Breast epithelium (tissue), 4 donors: ENCODE measurements at regions not wholly inside any gene's neighbourhood (a gene's known extent, or its start where the extent isn't known, plus 50 kb on each side); places are given as distances from the start of the nearest gene placed in this dataset.

Experiments used
- DNase-seq, 2 donors: peaks; one replicate each; pipeline ENCODE4 v3.0.0-alpha.2; 2019; ENCODE audit warnings: low spot score in 2 of 2
- H3K27ac ChIP-seq, 2 donors: fragments of 200-600 bp; sonication (generic) in 1 of 2; one replicate each; pipeline ENCODE4 v1.5.1; 2016 to 2019; ENCODE audit warnings: mild to moderate bottlenecking in 1 of 2
- H3K27me3 ChIP-seq, 2 donors: fragments of 200-600 bp; sonication (generic) in 1 of 2; one replicate each; pipeline versions ENCODE4 v1.5.1 to v1.6.0; 2017 to 2019; ENCODE audit warnings: control low read depth in 1 of 2, mild to moderate bottlenecking in 1 of 2
- H3K36me3 ChIP-seq: fragments of 200-600 bp; one replicate; pipeline ENCODE4 v1.5.1; 2019
- H3K4me1 ChIP-seq, 2 donors: fragments of 200-600 bp; sonication (generic); one replicate each; pipeline ENCODE4 v1.5.1; 2016 to 2019; ENCODE audit warnings: control low read depth in 1 of 2
- H3K4me3 ChIP-seq, 3 donors: fragments of 200-600 bp; sonication (generic); 1 replicate in 2 of 3; 2 replicates in 1 of 3; pipeline ENCODE4 v1.5.1; 2016 to 2019; ENCODE audit warnings: mild to moderate bottlenecking in 3 of 3, moderate library complexity in 2 of 3
- H3K9me3 ChIP-seq, 2 donors: fragments of 200-600 bp; sonication (generic) in 1 of 2; one replicate each; pipeline ENCODE4 v1.5.1; 2016 to 2019; ENCODE audit warnings: control low read depth in 1 of 2
- POLR2A ChIP-seq: fragments of 450-650 bp; IDR thresholded peaks from one replicate; pipeline ENCODE4 v1.6.1; 2016; ENCODE audit warnings: antibody characterized with exemption, mild to moderate bottlenecking, moderate library complexity
- POLR2AphosphoS5 ChIP-seq, 3 donors: sonication (generic); formaldehyde crosslinking; IDR thresholded peaks; one replicate each; pipeline ENCODE4 v1.6.1; 2017; ENCODE audit warnings: antibody characterized with exemption in 3 of 3
- intact Hi-C: fragments of 100-400 bp; cut with DNase I; formaldehyde crosslinking; loops from one replicate; pipeline ENCODE4 v1.15.1; 2023; ENCODE audit warnings: low total_unique reads
- TF ChIP-seq, protein P1 (sequence below), 3 donors: fragments of 450-650 bp; IDR thresholded peaks; one replicate each; pipeline ENCODE4 v1.5.1; 2016 to 2017; ENCODE audit warnings: antibody characterized with exemption in 3 of 3, mild to moderate bottlenecking in 3 of 3, moderate library complexity in 3 of 3

DNA sequence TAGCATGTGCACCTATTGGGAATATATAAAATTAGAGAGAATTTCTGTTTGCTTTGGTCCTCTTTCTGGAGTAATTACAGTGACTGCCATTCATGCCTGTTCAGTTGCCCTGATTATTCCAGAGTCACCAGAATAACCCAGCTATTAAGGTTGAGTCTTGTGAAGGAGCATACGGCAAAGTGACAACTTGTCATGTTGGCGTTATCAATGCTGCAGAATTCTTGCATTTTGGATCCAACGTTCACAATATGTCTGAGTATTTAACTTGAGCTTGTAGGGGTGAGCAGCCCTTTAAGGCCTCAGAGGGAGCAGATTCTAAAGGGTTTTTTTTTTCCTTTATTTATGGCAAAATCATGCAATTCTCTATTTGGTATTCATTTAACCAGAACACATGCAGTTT is 419.4 kb upstream of the MGMT start:
- TF ChIP-seq, protein P1, sequence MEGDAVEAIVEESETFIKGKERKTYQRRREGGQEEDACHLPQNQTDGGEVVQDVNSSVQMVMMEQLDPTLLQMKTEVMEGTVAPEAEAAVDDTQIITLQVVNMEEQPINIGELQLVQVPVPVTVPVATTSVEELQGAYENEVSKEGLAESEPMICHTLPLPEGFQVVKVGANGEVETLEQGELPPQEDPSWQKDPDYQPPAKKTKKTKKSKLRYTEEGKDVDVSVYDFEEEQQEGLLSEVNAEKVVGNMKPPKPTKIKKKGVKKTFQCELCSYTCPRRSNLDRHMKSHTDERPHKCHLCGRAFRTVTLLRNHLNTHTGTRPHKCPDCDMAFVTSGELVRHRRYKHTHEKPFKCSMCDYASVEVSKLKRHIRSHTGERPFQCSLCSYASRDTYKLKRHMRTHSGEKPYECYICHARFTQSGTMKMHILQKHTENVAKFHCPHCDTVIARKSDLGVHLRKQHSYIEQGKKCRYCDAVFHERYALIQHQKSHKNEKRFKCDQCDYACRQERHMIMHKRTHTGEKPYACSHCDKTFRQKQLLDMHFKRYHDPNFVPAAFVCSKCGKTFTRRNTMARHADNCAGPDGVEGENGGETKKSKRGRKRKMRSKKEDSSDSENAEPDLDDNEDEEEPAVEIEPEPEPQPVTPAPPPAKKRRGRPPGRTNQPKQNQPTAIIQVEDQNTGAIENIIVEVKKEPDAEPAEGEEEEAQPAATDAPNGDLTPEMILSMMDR (IDR thresholded peaks at IDR 0.05) = no peak
- TF ChIP-seq POLR2AphosphoS5 (IDR thresholded peaks at IDR 0.05) = no peak
- TF ChIP-seq POLR2A = no peak
- H3K4me1 ChIP-seq = no peaks in the 10 kb centered on the region

DNA sequence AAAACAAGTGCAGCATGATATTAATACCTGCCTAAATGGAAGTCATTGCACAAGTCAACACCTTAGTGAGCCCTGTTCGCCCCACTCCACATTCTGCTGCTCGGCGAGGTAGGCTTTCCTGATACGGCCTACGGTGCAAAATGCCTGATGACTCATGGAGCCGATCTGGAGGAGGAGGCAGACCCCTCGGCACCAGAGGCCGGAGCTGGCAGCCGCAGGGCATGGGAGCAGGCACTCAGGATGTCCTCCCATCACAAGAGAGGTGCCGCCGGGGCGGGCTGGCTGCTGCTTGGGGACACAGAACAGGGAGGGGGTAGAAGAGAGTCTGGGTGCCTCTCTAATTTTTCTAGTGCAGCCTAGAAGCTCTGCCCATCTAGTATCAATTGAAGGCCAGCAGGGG is 418.5 kb upstream of the MGMT start:
- TF ChIP-seq, protein P1 (IDR thresholded peaks at IDR 0.05) = no peak
- TF ChIP-seq POLR2AphosphoS5 (IDR thresholded peaks at IDR 0.05) = no peak
- no peak for TF ChIP-seq POLR2A
- no peaks in the 10 kb centered on the region for H3K36me3 ChIP-seq
- no peak for DNase-seq
- H3K27me3 ChIP-seq = no peaks in the 10 kb centered on the region
- no peaks in the 10 kb centered on the region for H3K4me1 ChIP-seq
- intact Hi-C loops = no loop called here
- no peak overlapping the region for H3K4me3 ChIP-seq
- no peaks in the 10 kb centered on the region for H3K9me3 ChIP-seq
- H3K27ac ChIP-seq = no peak overlapping the region

More for the DNA sequence above, 419.4 kb upstream of the MGMT start:
- Histone ChIP-seq H3K4me3 (no peak overlapping the region), H3K27me3 (no peaks in the 10 kb centered on the region), H3K27ac (no peak overlapping the region), H3K9me3 (no peaks in the 10 kb centered on the region), H3K36me3 (no peaks in the 10 kb centered on the region)
- no peak for DNase-seq
- intact Hi-C loops = no loop called here

DNA sequence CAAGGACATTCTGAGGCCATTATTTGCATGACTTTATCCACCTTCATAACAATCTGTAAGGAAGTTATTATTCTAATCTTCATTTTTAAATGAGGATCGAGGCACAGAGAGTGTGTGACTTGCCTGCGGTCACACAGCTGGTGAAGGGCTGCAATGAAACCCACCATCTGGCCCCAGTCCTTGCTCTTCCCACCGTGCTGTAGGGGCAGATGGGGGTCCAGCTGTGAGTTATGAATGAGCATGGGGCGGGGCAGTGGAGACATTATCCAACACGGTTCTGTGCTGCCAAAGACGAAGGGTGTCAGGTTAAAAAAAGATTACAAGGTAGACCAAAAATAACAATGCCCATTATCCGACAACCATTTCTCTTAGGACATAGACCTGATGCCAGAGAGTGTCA is 417.5 kb upstream of the MGMT start:
- Histone ChIP-seq H3K36me3 (no peaks in the 10 kb centered on the region), H3K9me3 (no peaks in the 10 kb centered on the region), H3K27ac (no peak overlapping the region), H3K4me3 (no peak overlapping the region), H3K27me3 (no peaks in the 10 kb centered on the region), H3K4me1 (no peaks in the 10 kb centered on the region)
- no peak for TF ChIP-seq POLR2AphosphoS5 (IDR thresholded peaks at IDR 0.05)
- TF ChIP-seq POLR2A = no peak
- TF ChIP-seq, protein P1 (IDR thresholded peaks at IDR 0.05) = no peak
- intact Hi-C loops = no loop called here
- DNase-seq = no peak

DNA sequence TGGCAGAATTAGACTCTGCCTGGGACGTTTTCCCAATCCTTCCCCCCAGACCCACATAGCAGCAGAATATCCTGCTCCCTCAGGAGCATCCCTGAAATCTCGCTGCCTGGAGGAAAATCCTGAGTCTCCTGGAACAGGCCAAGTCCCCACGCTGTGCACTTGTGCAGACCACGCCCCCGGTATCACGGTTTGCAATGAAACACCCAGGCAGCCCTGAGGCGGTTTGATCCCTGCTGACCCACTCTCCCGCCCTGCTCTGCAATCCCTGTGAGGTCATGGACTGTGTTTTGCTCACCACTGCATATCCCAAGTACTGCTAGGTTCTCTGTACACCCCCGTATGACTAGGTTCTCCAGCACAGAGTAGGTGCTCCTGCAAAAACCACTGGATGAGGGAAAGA is 411.8 kb upstream of the MGMT start:
- intact Hi-C loops = no loop called here
- H3K27ac ChIP-seq = no peak overlapping the region
- H3K4me3 ChIP-seq = no peak overlapping the region
- no peaks in the 10 kb centered on the region for H3K27me3 ChIP-seq
- no peak for TF ChIP-seq POLR2AphosphoS5 (IDR thresholded peaks at IDR 0.05)
- TF ChIP-seq POLR2A = no peak
- no peaks in the 10 kb centered on the region for H3K9me3 ChIP-seq
- H3K36me3 ChIP-seq = no peaks in the 10 kb centered on the region
- no peak for DNase-seq
- no peaks in the 10 kb centered on the region for H3K4me1 ChIP-seq

DNA sequence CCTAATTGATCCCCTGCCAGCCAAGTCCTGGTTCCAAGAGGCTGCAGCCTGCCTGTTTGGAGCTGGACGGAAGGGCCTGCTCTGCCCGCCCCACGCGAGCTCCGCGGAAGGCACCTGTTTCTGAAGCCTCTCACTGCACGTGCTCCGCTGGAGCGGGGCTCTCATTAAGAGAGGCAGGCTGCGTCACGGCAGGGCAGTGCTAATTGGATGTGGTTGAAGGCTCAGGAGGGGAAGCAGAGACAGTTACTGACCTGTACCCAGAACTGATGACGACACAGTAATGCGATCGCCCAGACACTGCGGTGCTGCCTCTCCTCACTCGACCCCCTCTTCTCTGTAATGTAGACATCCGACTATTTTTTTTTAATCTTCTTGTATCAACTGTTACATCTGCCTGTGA is 411.1 kb upstream of the MGMT start:
- no peak overlapping the region for H3K27ac ChIP-seq
- H3K36me3 ChIP-seq = no peaks in the 10 kb centered on the region
- no peaks in the 10 kb centered on the region for H3K9me3 ChIP-seq
- TF ChIP-seq, protein P1 (IDR thresholded peaks at IDR 0.05) = no peak
- TF ChIP-seq POLR2AphosphoS5 (IDR thresholded peaks at IDR 0.05) = no peak
- TF ChIP-seq POLR2A = no peak
- H3K4me1 ChIP-seq = no peaks in the 10 kb centered on the region
- no peaks in the 10 kb centered on the region for H3K27me3 ChIP-seq
- no peak overlapping the region for H3K4me3 ChIP-seq
- no peak for DNase-seq
- intact Hi-C loops = no loop called here
